ENCODE measurements at regions not wholly inside any gene's neighbourhood (a gene's known extent, or its start where the extent isn't known, plus 50 kb on each side); places are given as distances from the start of the nearest gene placed in this dataset.

DNA sequence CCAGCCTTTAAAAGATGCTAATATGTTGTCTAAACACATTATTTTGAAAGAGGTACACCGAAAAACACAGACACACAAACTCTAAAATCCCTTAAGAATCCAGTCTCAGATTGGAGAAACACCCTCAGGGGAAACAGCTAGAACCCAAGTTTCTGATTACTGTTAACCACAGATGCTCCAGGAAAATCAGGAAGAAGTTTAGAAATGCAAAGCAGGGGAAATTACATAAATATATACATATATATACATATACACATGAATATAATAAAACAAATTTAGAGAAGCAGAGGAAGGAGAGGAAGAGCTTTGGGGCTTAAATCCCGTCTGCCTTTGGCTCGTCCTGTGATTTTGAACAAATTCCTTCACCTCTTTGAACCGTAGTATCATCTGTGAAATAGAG lies 73.2 kb upstream of the KLF4 start:
- Mint-ChIP-seq H3K4me1 (no peaks in the 10 kb centered on the region), H3K27me3 (peaks cover 2 to 3% of the 10 kb centered on the region in 2 donors), H3K4me3 (no peak overlapping the region), H3K36me3 (no peaks in the 10 kb centered on the region), H3K9me3 (peaks cover 0 to 3% (median 0%) of the 10 kb centered on the region in 3 donors), H3K27ac (no peak overlapping the region)
- H3K4me3 ChIP-seq (ENCODE audit: control insufficient read depth in 1 of 2, extremely low read depth in 1 of 2, low read length in 1 of 2), result no peak overlapping the region
- no CpG with 5 or more reads among the region's 4 CpGs for WGBS (ENCODE audit: insufficient coverage)
- DNase-seq (no peak), ATAC-seq (replicated peaks in 1 of 4) (no peak)
- no peaks in the 10 kb centered on the region for H3K27me3 ChIP-seq (replicated peaks in 1 of 2; ENCODE audit: control insufficient read depth in 2 of 2, extremely low read depth in 1 of 2, insufficient read depth in 2 of 2, low read length in 1 of 2)
- no peaks in the 10 kb centered on the region for H3K36me3 ChIP-seq (ENCODE audit: control insufficient read depth in 2 of 2, extremely low read depth in 1 of 2, insufficient read depth in 1 of 2, low read length in 1 of 2)
- ChIA-PET CTCF (interaction anchor here in 1 of 2 donors (0.6 kb wide), 2 partner anchors 44 to 52 kb away, joined by 3 to 5 read pairs; no protein-coding TSS in a partner anchor), POLR2A (no interaction called here)
- H3K4me1 ChIP-seq (ENCODE audit: control insufficient read depth in 1 of 2, extremely low read depth in 1 of 2, insufficient read depth in 2 of 2, low read length in 2 of 2), result no peaks in the 10 kb centered on the region
- no peak overlapping the region for H3K27ac ChIP-seq (ENCODE audit: low read length)
- no peaks in the 10 kb centered on the region for H3K9me3 ChIP-seq

DNA sequence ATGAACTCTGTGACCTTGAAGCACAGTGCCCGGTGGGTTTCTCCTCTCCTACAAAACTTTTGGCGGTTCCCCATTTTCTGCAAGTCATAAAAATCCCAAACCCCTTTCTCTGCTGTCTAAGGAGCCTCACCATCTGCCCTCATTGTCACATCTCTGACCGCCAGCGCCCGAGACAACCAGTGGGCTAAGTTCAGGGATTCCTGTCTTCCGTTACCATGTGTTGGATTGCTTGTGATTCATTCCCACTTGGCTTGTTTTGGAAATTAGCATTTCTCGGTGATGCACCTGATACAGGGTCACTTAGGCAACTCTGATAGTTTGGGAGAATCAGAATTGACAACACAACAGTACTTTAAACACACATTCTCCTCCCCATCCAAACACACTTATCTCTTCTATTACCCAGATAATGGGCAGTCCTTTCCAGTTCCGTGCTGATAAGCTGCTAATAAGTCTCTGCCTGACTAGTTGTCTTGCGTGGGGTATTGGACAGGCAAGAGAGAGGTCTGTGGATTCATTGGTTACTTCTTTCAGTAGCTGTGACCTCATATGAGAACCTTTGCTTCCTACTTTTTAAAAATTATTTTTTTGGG lies 70.0 kb upstream of the KLF4 start:
- H3K9me3 ChIP-seq, result no peaks in the 10 kb centered on the region
- no peak overlapping the region for H3K27ac ChIP-seq (ENCODE audit: low read length)
- H3K4me1 Mint-ChIP-seq, result no peaks in the 10 kb centered on the region
- DNase-seq (no peak), ATAC-seq (replicated peaks in 1 of 4) (no peak)
- no peaks in the 10 kb centered on the region for H3K27me3 ChIP-seq (replicated peaks in 1 of 2; ENCODE audit: control insufficient read depth in 2 of 2, extremely low read depth in 1 of 2, insufficient read depth in 2 of 2, low read length in 1 of 2)
- ChIA-PET POLR2A (no interaction called here), CTCF (no interaction called here)
- 76% methylated on average over 4 of the region's 9 CpGs for whole genome bisulfite sequencing (ENCODE audit: insufficient coverage)
- no peak overlapping the region for H3K27ac Mint-ChIP-seq
- H3K4me1 ChIP-seq (ENCODE audit: control insufficient read depth in 1 of 2, extremely low read depth in 1 of 2, insufficient read depth in 2 of 2, low read length in 2 of 2), result no peaks in the 10 kb centered on the region
- peaks cover 0 to 3% (median 0%) of the 10 kb centered on the region in 3 donors for H3K9me3 Mint-ChIP-seq
- no peaks in the 10 kb centered on the region for H3K36me3 ChIP-seq (ENCODE audit: control insufficient read depth in 2 of 2, extremely low read depth in 1 of 2, insufficient read depth in 1 of 2, low read length in 1 of 2)
- H3K4me3 ChIP-seq (ENCODE audit: control insufficient read depth in 1 of 2, extremely low read depth in 1 of 2, low read length in 1 of 2), result no peak overlapping the region
- H3K4me3 Mint-ChIP-seq, result no peak overlapping the region
- peaks cover 0 to 3% of the 10 kb centered on the region in 2 donors for H3K27me3 Mint-ChIP-seq
- H3K36me3 Mint-ChIP-seq, result no peaks in the 10 kb centered on the region

DNA sequence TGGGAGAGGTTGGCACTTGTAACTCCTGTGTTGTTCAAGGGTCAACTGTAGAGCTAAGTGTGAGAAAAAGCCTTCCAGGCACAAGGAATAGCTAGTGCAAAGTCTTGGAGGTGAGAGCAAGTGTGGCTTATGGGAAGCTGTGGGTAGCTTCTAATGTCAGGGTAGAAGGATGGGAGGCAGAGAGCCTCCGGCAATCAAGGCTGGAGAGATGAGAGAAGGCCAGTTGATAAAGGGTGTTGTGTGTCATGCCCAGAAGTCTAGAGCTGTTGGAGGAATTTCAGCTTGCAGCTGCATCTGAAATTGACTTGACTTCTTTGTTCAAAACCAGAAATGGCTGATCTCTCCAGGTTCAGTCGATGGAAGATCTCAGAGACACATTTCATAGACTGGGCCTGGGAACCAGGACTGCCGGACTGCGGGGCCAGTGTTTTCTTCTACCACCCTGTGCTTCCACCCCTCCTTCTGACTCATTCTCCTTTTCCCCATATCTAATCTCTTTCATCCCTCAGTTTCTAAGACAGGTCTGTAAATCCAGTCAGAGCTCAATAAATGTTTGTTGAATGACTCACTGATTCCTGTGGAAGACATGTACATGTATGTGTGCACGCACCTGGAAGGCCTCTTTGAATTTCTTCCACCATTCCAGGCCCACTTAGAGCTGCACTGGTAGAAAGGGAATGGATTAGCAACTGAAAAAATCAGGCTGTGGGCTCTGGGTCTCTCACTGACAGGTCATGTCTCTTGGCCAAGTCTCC lies 67.8 kb upstream of the KLF4 start:
- Histone ChIP-seq H3K4me1 (ENCODE audit: control insufficient read depth in 1 of 2, extremely low read depth in 1 of 2, insufficient read depth in 2 of 2, low read length in 2 of 2) (no peaks in the 10 kb centered on the region), H3K27ac (ENCODE audit: low read length) (no peak overlapping the region), H3K9me3 (no peaks in the 10 kb centered on the region), H3K4me3 (ENCODE audit: control insufficient read depth in 1 of 2, extremely low read depth in 1 of 2, low read length in 1 of 2) (no peak overlapping the region), H3K36me3 (ENCODE audit: control insufficient read depth in 2 of 2, extremely low read depth in 1 of 2, insufficient read depth in 1 of 2, low read length in 1 of 2) (no peaks in the 10 kb centered on the region), H3K27me3 (replicated peaks in 1 of 2; ENCODE audit: control insufficient read depth in 2 of 2, extremely low read depth in 1 of 2, insufficient read depth in 2 of 2, low read length in 1 of 2) (no peaks in the 10 kb centered on the region)
- Mint-ChIP-seq H3K27me3 (peaks cover 0 to 3% of the 10 kb centered on the region in 2 donors), H3K4me3 (no peak overlapping the region), H3K4me1 (no peaks in the 10 kb centered on the region), H3K36me3 (no peaks in the 10 kb centered on the region), H3K27ac (no peak overlapping the region), H3K9me3 (peaks cover 0 to 3% (median 0%) of the 10 kb centered on the region in 3 donors)
- CTCF ChIA-PET, result no interaction called here
- ATAC-seq (replicated peaks in 1 of 4) (no peak), DNase-seq (no peak)
- WGBS (ENCODE audit: insufficient coverage), result 93% methylated on average over 4 of the region's 5 CpGs
- POLR2A ChIA-PET, result no interaction called here

DNA sequence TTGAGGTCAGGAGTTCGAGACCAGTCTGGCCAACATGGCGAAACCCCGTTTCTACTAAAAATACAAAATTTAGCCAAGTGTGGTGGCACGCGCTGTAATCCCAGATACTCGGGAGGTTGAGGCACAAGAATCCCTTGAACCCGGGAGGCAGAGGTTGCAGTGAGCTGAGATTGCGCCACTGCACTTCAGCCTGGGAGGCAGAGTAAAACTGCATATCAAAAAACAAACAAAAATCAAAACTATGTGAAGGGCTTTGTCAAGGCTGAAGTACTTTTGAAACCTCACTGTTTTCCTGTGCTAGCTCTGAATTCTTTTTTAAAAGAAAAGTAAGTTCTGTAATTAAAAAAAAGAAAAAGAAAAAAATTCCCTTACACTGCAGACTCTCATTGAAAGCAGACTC lies 65.1 kb upstream of the KLF4 start:
- ChIA-PET CTCF (no interaction called here), POLR2A (no interaction called here)
- H3K4me1 Mint-ChIP-seq, result no peaks in the 10 kb centered on the region
- H3K36me3 Mint-ChIP-seq, result no peaks in the 10 kb centered on the region
- Histone ChIP-seq H3K27ac (ENCODE audit: low read length) (no peak overlapping the region), H3K4me3 (ENCODE audit: control insufficient read depth in 1 of 2, extremely low read depth in 1 of 2, low read length in 1 of 2) (no peak overlapping the region), H3K27me3 (replicated peaks in 1 of 2; ENCODE audit: control insufficient read depth in 2 of 2, extremely low read depth in 1 of 2, insufficient read depth in 2 of 2, low read length in 1 of 2) (no peaks in the 10 kb centered on the region), H3K36me3 (ENCODE audit: control insufficient read depth in 2 of 2, extremely low read depth in 1 of 2, insufficient read depth in 1 of 2, low read length in 1 of 2) (no peaks in the 10 kb centered on the region), H3K9me3 (no peaks in the 10 kb centered on the region), H3K4me1 (ENCODE audit: control insufficient read depth in 1 of 2, extremely low read depth in 1 of 2, insufficient read depth in 2 of 2, low read length in 2 of 2) (no peaks in the 10 kb centered on the region)
- ATAC-seq (replicated peaks in 1 of 4) (no peak), DNase-seq (no peak)
- no peak overlapping the region for H3K27ac Mint-ChIP-seq
- 80% methylated on average over 1 of the region's 8 CpGs for WGBS (ENCODE audit: insufficient coverage)
- peaks cover 0 to 2% of the 10 kb centered on the region in 2 donors for H3K27me3 Mint-ChIP-seq
- H3K4me3 Mint-ChIP-seq, result no peak overlapping the region
- peaks cover 0 to 2% (median 0%) of the 10 kb centered on the region in 3 donors for H3K9me3 Mint-ChIP-seq

DNA sequence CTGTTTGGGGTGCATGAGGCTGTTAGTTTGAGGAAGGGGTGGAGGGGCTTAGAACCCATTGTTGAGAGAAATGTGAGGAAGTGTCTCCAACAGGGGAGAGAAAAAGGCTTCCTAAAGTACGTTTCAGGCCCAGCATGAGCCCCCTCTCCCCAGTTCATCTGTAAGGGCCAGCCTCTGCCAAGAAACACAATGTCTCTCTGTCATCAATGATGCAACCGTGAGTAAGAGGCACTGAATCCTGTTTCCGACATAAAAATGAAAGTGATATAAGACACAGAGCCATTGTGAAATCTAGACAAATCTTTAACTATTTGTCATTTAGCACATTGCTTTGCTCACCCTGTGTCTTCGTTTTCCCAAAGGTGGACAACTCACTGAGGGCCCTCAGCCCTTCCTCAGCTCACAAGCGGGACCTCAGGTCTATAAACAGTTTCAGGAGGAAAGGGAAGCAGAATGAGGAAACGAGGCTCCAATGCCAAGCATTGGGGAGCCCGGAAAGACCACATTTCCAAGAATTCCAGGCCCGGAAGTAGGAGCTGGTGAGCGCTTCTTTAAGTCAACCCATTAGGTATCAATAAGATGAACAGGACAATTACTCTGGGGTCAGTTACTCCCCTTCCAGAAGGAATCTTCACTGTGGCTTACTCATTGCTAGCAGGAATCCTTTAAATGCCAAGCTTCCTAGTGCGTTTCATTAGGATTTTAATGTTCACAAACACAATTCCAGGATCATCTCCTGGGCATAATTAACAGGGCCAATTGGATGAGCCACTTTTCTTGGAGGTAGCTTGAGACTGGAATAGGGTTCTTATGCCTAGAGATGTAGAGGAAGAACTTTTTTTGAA lies 59.0 kb upstream of the KLF4 start:
- Mint-ChIP-seq H3K27me3 (peaks cover 2 to 5% of the 10 kb centered on the region in 2 donors), H3K4me3 (no peak overlapping the region), H3K36me3 (no peaks in the 10 kb centered on the region), H3K9me3 (peaks cover 0 to 4% (median 0%) of the 10 kb centered on the region in 3 donors), H3K4me1 (no peaks in the 10 kb centered on the region), H3K27ac (no peak overlapping the region)
- Histone ChIP-seq H3K36me3 (ENCODE audit: control insufficient read depth in 2 of 2, extremely low read depth in 1 of 2, insufficient read depth in 1 of 2, low read length in 1 of 2) (no peaks in the 10 kb centered on the region), H3K27ac (ENCODE audit: low read length) (no peak overlapping the region), H3K9me3 (no peaks in the 10 kb centered on the region), H3K27me3 (replicated peaks in 1 of 2; ENCODE audit: control insufficient read depth in 2 of 2, extremely low read depth in 1 of 2, insufficient read depth in 2 of 2, low read length in 1 of 2) (peaks cover 0 to 10% of the 10 kb centered on the region in 2 experiments), H3K4me3 (ENCODE audit: control insufficient read depth in 1 of 2, extremely low read depth in 1 of 2, low read length in 1 of 2) (no peak overlapping the region), H3K4me1 (ENCODE audit: control insufficient read depth in 1 of 2, extremely low read depth in 1 of 2, insufficient read depth in 2 of 2, low read length in 2 of 2) (no peaks in the 10 kb centered on the region)
- 60% methylated on average over 1 of the region's 10 CpGs for WGBS (ENCODE audit: insufficient coverage)
- POLR2A ChIA-PET, result no interaction called here
- DNase-seq (no peak), ATAC-seq (replicated peaks in 1 of 4) (no peak)
- CTCF ChIA-PET, result no interaction called here

DNA sequence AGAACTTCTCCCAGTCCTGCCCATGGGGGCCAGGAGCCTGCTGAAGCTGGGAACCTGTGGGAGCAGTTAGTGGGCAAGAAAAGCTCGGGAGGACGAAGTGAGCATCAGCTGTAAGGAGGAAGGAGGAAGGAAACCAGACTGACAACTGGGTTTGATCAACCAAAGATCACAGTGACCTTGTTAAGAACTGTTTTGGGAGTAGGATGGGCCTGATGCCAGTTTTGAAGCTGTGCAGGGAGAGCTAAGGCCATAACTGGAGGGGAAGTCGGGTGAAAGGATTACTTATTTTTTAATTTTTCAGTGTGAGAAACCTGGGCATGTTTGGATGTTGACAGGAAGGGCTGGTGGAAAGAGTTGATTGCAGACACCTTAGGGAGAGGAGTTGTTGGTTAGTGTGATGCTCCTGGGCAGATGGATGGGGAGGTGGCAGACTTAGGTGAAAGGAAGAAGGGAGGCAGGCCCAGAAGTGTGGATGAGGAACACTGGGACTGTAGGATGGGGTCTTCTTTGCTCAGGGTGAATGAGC lies 58.3 kb upstream of the KLF4 start:
- H3K4me3 ChIP-seq (ENCODE audit: control insufficient read depth in 1 of 2, extremely low read depth in 1 of 2, low read length in 1 of 2), result no peak overlapping the region

More for the DNA sequence above, 58.3 kb upstream of the KLF4 start:
- Mint-ChIP-seq H3K4me3 (no peak overlapping the region), H3K27me3 (peaks cover 2 to 5% of the 10 kb centered on the region in 2 donors), H3K27ac (no peak overlapping the region), H3K9me3 (peaks cover 0 to 4% (median 0%) of the 10 kb centered on the region in 3 donors), H3K36me3 (no peaks in the 10 kb centered on the region), H3K4me1 (no peaks in the 10 kb centered on the region)
- Histone ChIP-seq H3K4me1 (ENCODE audit: control insufficient read depth in 1 of 2, extremely low read depth in 1 of 2, insufficient read depth in 2 of 2, low read length in 2 of 2) (no peaks in the 10 kb centered on the region), H3K36me3 (ENCODE audit: control insufficient read depth in 2 of 2, extremely low read depth in 1 of 2, insufficient read depth in 1 of 2, low read length in 1 of 2) (no peaks in the 10 kb centered on the region), H3K27me3 (replicated peaks in 1 of 2; ENCODE audit: control insufficient read depth in 2 of 2, extremely low read depth in 1 of 2, insufficient read depth in 2 of 2, low read length in 1 of 2) (peaks cover 0 to 10% of the 10 kb centered on the region in 2 experiments), H3K9me3 (no peaks in the 10 kb centered on the region), H3K27ac (ENCODE audit: low read length) (no peak overlapping the region)
- no peak for ATAC-seq (replicated peaks in 1 of 4)
- ChIA-PET POLR2A (no interaction called here), CTCF (no interaction called here)
- no peak for DNase-seq
- WGBS (ENCODE audit: insufficient coverage), result 25% methylated on average over 3 of the region's 3 CpGs
